ENCODE measurements at regions not wholly inside any gene's neighbourhood (a gene's known extent, or its start where the extent isn't known, plus 50 kb on each side); places are given as distances from the start of the nearest gene placed in this dataset.
"Not testable (repeated sequence)": the region's sequence is repeated elsewhere in the genome, so short reads cannot be mapped to it uniquely, and the experiment has no call there.

DNA sequence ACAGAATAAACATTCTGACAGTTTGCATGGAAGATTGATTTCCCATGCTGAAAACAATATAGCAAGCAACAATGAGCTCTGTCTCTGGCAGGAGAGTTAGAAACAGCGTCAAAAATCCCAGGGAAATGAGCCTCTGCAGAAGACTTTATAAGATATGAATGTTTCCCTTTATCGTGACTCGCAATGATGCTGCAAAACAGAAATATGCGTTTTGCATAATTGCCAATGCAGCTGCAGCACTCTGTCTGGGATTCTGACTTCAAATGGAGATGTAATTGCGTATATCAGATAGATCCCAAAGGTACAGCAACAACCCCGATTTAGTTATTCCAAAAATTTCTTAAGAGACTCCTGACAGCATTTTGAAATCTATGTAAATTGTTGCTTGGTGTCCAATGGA, 702.4 kb upstream of the EPHA5 start:
- TF ChIP-seq, protein P1, sequence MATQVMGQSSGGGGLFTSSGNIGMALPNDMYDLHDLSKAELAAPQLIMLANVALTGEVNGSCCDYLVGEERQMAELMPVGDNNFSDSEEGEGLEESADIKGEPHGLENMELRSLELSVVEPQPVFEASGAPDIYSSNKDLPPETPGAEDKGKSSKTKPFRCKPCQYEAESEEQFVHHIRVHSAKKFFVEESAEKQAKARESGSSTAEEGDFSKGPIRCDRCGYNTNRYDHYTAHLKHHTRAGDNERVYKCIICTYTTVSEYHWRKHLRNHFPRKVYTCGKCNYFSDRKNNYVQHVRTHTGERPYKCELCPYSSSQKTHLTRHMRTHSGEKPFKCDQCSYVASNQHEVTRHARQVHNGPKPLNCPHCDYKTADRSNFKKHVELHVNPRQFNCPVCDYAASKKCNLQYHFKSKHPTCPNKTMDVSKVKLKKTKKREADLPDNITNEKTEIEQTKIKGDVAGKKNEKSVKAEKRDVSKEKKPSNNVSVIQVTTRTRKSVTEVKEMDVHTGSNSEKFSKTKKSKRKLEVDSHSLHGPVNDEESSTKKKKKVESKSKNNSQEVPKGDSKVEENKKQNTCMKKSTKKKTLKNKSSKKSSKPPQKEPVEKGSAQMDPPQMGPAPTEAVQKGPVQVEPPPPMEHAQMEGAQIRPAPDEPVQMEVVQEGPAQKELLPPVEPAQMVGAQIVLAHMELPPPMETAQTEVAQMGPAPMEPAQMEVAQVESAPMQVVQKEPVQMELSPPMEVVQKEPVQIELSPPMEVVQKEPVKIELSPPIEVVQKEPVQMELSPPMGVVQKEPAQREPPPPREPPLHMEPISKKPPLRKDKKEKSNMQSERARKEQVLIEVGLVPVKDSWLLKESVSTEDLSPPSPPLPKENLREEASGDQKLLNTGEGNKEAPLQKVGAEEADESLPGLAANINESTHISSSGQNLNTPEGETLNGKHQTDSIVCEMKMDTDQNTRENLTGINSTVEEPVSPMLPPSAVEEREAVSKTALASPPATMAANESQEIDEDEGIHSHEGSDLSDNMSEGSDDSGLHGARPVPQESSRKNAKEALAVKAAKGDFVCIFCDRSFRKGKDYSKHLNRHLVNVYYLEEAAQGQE (IDR thresholded peaks at IDR 0.05; ENCODE audit: insufficient replicate concordance, low read depth) = no peak
- TF ChIP-seq SPI1 (IDR thresholded peaks at IDR 0.05; ENCODE audit: borderline replicate concordance, low read depth) = no peak
- no peak for TF ChIP-seq GABPA (IDR thresholded peaks at IDR 0.05; ENCODE audit: low read depth)
- no peak for TF ChIP-seq POLR2AphosphoS5 (IDR thresholded peaks at IDR 0.05; ENCODE audit: low read depth)
- TF ChIP-seq, protein P2, sequence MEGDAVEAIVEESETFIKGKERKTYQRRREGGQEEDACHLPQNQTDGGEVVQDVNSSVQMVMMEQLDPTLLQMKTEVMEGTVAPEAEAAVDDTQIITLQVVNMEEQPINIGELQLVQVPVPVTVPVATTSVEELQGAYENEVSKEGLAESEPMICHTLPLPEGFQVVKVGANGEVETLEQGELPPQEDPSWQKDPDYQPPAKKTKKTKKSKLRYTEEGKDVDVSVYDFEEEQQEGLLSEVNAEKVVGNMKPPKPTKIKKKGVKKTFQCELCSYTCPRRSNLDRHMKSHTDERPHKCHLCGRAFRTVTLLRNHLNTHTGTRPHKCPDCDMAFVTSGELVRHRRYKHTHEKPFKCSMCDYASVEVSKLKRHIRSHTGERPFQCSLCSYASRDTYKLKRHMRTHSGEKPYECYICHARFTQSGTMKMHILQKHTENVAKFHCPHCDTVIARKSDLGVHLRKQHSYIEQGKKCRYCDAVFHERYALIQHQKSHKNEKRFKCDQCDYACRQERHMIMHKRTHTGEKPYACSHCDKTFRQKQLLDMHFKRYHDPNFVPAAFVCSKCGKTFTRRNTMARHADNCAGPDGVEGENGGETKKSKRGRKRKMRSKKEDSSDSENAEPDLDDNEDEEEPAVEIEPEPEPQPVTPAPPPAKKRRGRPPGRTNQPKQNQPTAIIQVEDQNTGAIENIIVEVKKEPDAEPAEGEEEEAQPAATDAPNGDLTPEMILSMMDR (IDR thresholded peaks at IDR 0.05; ENCODE audit: insufficient read depth, low read length) = no peak
- DNase-seq (ENCODE audit: low read depth in 1 of 2, low spot score in 1 of 2) = no peak
- Histone ChIP-seq H3K27ac (replicated peaks) (no peak overlapping the region), H3K27me3 (ENCODE audit: insufficient read depth, poor library complexity, severe bottlenecking) (no peaks in the 10 kb centered on the region), H3K4me3 (replicated peaks; ENCODE audit: insufficient read depth, low read length) (no peak overlapping the region)

DNA sequence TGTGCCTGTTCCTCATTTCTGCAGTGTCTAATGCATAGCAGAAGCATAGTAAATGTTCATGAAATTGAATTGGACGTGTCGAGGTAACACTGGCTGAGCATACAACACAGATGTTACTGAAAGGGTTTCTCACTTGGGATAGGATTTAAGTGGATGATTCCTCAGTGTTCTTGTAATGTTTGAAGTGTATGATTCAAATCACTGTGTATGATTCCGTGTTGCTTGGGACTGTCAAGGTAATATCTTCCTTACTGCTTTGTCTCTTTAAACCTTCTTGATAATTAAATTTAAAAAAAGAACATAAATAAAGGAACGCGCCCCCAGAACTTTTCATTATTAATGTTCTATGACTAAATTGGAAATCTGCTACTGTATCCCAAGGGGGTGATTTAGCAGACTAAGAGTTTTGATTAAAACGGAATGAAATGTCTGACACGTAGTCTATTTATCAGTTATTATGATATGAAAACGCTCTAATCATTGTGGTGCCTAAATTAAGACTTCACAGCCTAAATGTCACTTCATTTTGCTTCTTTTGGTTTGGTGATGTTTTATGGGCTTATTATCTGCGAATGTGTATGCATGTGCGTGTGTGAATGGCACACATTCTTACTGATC, 696.9 kb upstream of the EPHA5 start:
- Histone ChIP-seq H3K27ac (replicated peaks) (no peak overlapping the region), H3K4me3 (replicated peaks; ENCODE audit: insufficient read depth, low read length) (no peak overlapping the region), H3K27me3 (ENCODE audit: insufficient read depth, poor library complexity, severe bottlenecking) (no peaks in the 10 kb centered on the region)
- TF ChIP-seq GABPA (IDR thresholded peaks at IDR 0.05; ENCODE audit: low read depth) = no peak
- TF ChIP-seq SPI1 (IDR thresholded peaks at IDR 0.05; ENCODE audit: borderline replicate concordance, low read depth) = no peak
- TF ChIP-seq, protein P2 (IDR thresholded peaks at IDR 0.05; ENCODE audit: insufficient read depth, low read length) = no peak
- TF ChIP-seq POLR2AphosphoS5 (IDR thresholded peaks at IDR 0.05; ENCODE audit: low read depth) = no peak
- TF ChIP-seq, protein P1 (IDR thresholded peaks at IDR 0.05; ENCODE audit: insufficient replicate concordance, low read depth) = no peak
- DNase-seq (ENCODE audit: low read depth in 1 of 2, low spot score in 1 of 2) = no peak

DNA sequence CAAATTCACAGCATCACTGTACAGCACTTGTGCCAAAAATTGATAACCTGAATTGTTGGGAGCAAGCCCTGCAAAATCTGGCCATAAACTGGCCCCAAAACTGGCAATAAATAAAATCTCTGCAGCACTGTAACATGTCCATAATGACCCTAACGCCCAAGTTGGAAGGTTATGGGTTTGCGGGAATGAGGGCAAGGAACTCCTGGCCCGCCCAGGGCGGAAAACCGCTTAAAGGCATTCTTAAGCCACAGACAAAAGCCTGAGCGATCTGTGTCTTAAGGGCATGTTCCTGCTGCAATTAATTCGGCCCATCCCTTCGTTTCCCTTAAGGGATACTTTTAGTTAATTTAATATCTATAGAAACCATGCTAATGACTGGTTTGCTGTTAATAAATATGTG, 690.1 kb upstream of the EPHA5 start:
- H3K27me3 ChIP-seq (ENCODE audit: insufficient read depth, poor library complexity, severe bottlenecking); H3K4me3 ChIP-seq (replicated peaks; ENCODE audit: insufficient read depth, low read length); DNase-seq (ENCODE audit: low read depth in 1 of 2, low spot score in 1 of 2); H3K27ac ChIP-seq (replicated peaks): not testable (repeated sequence)

DNA sequence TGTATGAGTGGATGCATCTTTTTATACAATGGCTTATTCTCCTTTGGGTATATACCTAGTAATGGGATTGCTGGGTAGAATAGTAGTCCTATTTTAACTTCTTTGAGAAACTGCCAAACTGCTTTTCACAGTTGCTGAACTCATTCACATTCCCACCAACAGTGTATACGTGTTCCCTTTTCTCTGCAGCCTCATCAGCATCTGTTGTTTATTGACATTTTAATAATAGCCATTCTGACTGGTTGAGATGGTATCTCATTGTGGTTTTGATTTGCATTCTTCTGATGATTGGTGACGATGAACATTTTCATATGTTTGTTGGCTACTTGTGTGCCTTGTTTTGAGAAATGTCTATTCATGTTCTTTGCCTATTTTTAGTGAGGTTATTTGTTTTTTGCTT, 687.0 kb upstream of the EPHA5 start:
- no peak overlapping the region for H3K27ac ChIP-seq (replicated peaks)
- no peaks in the 10 kb centered on the region for H3K27me3 ChIP-seq (ENCODE audit: insufficient read depth, poor library complexity, severe bottlenecking)
- TF ChIP-seq POLR2AphosphoS5 (IDR thresholded peaks at IDR 0.05; ENCODE audit: low read depth) (no peak), SPI1 (IDR thresholded peaks at IDR 0.05; ENCODE audit: borderline replicate concordance, low read depth) (no peak), GABPA (IDR thresholded peaks at IDR 0.05; ENCODE audit: low read depth) (no peak)
- TF ChIP-seq, protein P2 (IDR thresholded peaks at IDR 0.05; ENCODE audit: insufficient read depth, low read length) = no peak
- TF ChIP-seq, protein P1 (IDR thresholded peaks at IDR 0.05; ENCODE audit: insufficient replicate concordance, low read depth) = no peak
- H3K4me3 ChIP-seq (replicated peaks; ENCODE audit: insufficient read depth, low read length) = no peak overlapping the region
- no peak for DNase-seq (ENCODE audit: low read depth in 1 of 2, low spot score in 1 of 2)

Measured in HL-60 (cell line).